Ovary (tissue), 7 donors: ENCODE measurements at regions not wholly inside any gene's neighbourhood (a gene's known extent, or its start where the extent isn't known, plus 50 kb on each side); places are given as distances from the start of the nearest gene placed in this dataset.

ENCODE experiments used
- DNase-seq, 5 donors: peaks; one replicate each; pipeline ENCODE4 v3.0.0-alpha.2; 2019 to 2020
- H3K27ac ChIP-seq, 2 donors: fragments of 200-600 bp; one replicate each; pipeline versions ENCODE4 v1.5.1 to v1.8.0; 2019 to 2022
- H3K27me3 ChIP-seq: fragments of 200-600 bp; one replicate; pipeline ENCODE4 v1.8.0; 2022
- H3K36me3 ChIP-seq: fragments of 200-600 bp; sonication (generic); one replicate; pipeline ENCODE4 v1.5.1; 2019
- H3K4me1 ChIP-seq: one replicate; pipeline ENCODE4 v1.8.1; 2013; ENCODE audit warnings: mild to moderate bottlenecking, moderate library complexity; ENCODE audit not compliant: insufficient read depth
- H3K4me3 ChIP-seq: fragments of 200-600 bp; sonication (generic); one replicate; pipeline ENCODE4 v1.5.1; 2017
- H3K9me3 ChIP-seq, 2 donors: fragments of 200-600 bp in 1 of 2; sonication (generic) in 1 of 2; one replicate each; pipeline versions ENCODE4 v1.5.1 to v1.8.1; 2013 to 2019; ENCODE audit warnings: mild to moderate bottlenecking in 1 of 2, moderate library complexity in 1 of 2
- CTCF ChIP-seq, 3 donors: fragments of 450-650 bp in 2 of 3; fragments of 200-600 bp in 1 of 3; IDR thresholded peaks; one replicate each; pipeline versions ENCODE4 v1.5.1 to v1.8.0; 2016 to 2022; ENCODE audit warnings: antibody characterized with exemption in 3 of 3, mild to moderate bottlenecking in 1 of 3
- EP300 ChIP-seq: sonication (generic); formaldehyde crosslinking; IDR thresholded peaks from one replicate; pipeline ENCODE4 v1.6.1; 2017; ENCODE audit warnings: antibody characterized with exemption
- POLR2A ChIP-seq: fragments of 450-650 bp; IDR thresholded peaks from one replicate; pipeline ENCODE4 v1.6.1; 2017; ENCODE audit warnings: antibody characterized with exemption, mild to moderate bottlenecking, moderate library complexity
- WGBS, 3 donors: extraction: QIAGEN DNeasy Blood & Tissue Kit in 1 of 3; methylation state at CpG; one replicate each; pipeline versions ENCODE4 v1.1.5 to v1.1.7; 2013 to 2017; 5-methylcytosine and 5-hydroxymethylcytosine counted together
- intact Hi-C, 4 donors: fragments of 100-400 bp; cut with DNase I; formaldehyde crosslinking; loops; one replicate each; pipeline versions ENCODE4 v1.11.0 to v1.15.1; 2022 to 2023
- donor health status: DM: no; HTN: no; CAD: no; lungs with moderate emphysema.
- donor health status: DM: no; HTN: no; CAD: no.
- donor health status: Bipolar disorder and iron deficiency.
- donor health status: DM: no; HTN: no; CAD: no.
- donor health status: DM: yes; HTN: yes; CAD: no.

- no peak for DNase-seq
- Histone ChIP-seq H3K27ac (no peak overlapping the region), H3K9me3 (no peaks in the 10 kb centered on the region), H3K4me1 (no peaks in the 10 kb centered on the region), H3K4me3 (no peak overlapping the region), H3K27me3 (no peaks in the 10 kb centered on the region), H3K36me3 (no peaks in the 10 kb centered on the region)
- WGBS, 3 donors, result 41 to 42% (median 42%) methylated on average over 5 of the region's 5 CpGs
- TF ChIP-seq POLR2A (no peak), EP300 (no peak), CTCF (IDR thresholded peaks at IDR 0.05) (no peak)
- intact Hi-C loops, result no loop called here
Observed at GRCh38 chr6:74091794-74092157, 395.8 kb downstream of the CD109 start.

- no peaks in the 10 kb centered on the region for H3K36me3 ChIP-seq
- H3K27ac ChIP-seq, result no peak overlapping the region
- intact Hi-C loops, result no loop called here
- no peaks in the 10 kb centered on the region for H3K27me3 ChIP-seq
- WGBS, 3 donors, result 51 to 58% (median 54%) methylated on average over 8 of the region's 8 CpGs
- no peak for DNase-seq
- no peaks in the 10 kb centered on the region for H3K9me3 ChIP-seq
- TF ChIP-seq POLR2A, result no peak
- TF ChIP-seq CTCF (IDR thresholded peaks at IDR 0.05), result peak in 2 of 3 donors; percentile 32 to 36
- H3K4me3 ChIP-seq, result no peak overlapping the region
- no peaks in the 10 kb centered on the region for H3K4me1 ChIP-seq
Observed at GRCh38 chr6:74091136-74091793, 395.3 kb downstream of the CD109 start.

- TF ChIP-seq CTCF (IDR thresholded peaks at IDR 0.05), result peak in 1 of 3 donors; percentile 13
- no peak for TF ChIP-seq POLR2A
- no peak for TF ChIP-seq EP300
- no peak for DNase-seq
- intact Hi-C loops, result loop anchor here in 1 of 4 donors (5.0 kb wide), 1 partner anchor 1119 kb away; the partner anchor contains the start of gene COL12A1
- Histone ChIP-seq H3K9me3 (no peaks in the 10 kb centered on the region), H3K4me3 (no peak overlapping the region), H3K27ac (no peak overlapping the region), H3K27me3 (no peaks in the 10 kb centered on the region), H3K4me1 (no peaks in the 10 kb centered on the region), H3K36me3 (no peaks in the 10 kb centered on the region)
- 36 to 43% (median 38%) methylated on average over 2 of the region's 2 CpGs for WGBS, 3 donors
Observed at GRCh38 chr6:74087899-74088298, 391.9 kb downstream of the CD109 start.

- no peaks in the 10 kb centered on the region for H3K9me3 ChIP-seq
- no peaks in the 10 kb centered on the region for H3K4me1 ChIP-seq
- no peak for DNase-seq
- H3K27ac ChIP-seq, result no peak overlapping the region
- no peaks in the 10 kb centered on the region for H3K36me3 ChIP-seq
- intact Hi-C loops, result loop anchor here in 1 of 4 donors (5.0 kb wide), 1 partner anchor 1136 kb away; no protein-coding TSS in a partner anchor
- no peak for TF ChIP-seq POLR2A
- TF ChIP-seq EP300, result no peak
- H3K4me3 ChIP-seq, result no peak overlapping the region
- H3K27me3 ChIP-seq, result no peaks in the 10 kb centered on the region
- 59 to 83% (median 71%) methylated on average over 2 of the region's 2 CpGs for WGBS, 3 donors
Observed at GRCh38 chr6:74075896-74076295, 379.9 kb downstream of the CD109 start.

GRCh38 chr6:74075323-74075722 is 379.3 kb downstream of the CD109 start:
- Histone ChIP-seq H3K9me3 (no peaks in the 10 kb centered on the region), H3K27me3 (no peaks in the 10 kb centered on the region), H3K27ac (no peak overlapping the region), H3K4me1 (no peaks in the 10 kb centered on the region), H3K36me3 (no peaks in the 10 kb centered on the region), H3K4me3 (no peak overlapping the region)
- 48 to 63% (median 58%) methylated on average over 3 of the region's 3 CpGs for WGBS, 3 donors
- TF ChIP-seq CTCF (IDR thresholded peaks at IDR 0.05) (no peak), EP300 (no peak), POLR2A (no peak)
- intact Hi-C loops, result loop anchor here in 1 of 4 donors (5.0 kb wide), 1 partner anchor 1137 kb away; no protein-coding TSS in a partner anchor
- DNase-seq, result no peak
